ENCODE measurements at regions not wholly inside any gene's neighbourhood (a gene's known extent, or its start where the extent isn't known, plus 50 kb on each side); places are given as distances from the start of the nearest gene placed in this dataset.
"Not testable (repeated sequence)": the region's sequence is repeated elsewhere in the genome, so short reads cannot be mapped to it uniquely, and the experiment has no call there.

- DNase-seq (ENCODE audit: low spot score), result not testable (repeated sequence)
These were observed 53.1 kb downstream of the HSFY1 start for GRCh38 chrY:18599606-18600005.

- DNase-seq (ENCODE audit: low spot score), result not testable (repeated sequence)
These were observed 54.8 kb downstream of the HSFY1 start for GRCh38 chrY:18601287-18601686.

GRCh38 chrY:18606251-18606650 lies 59.7 kb downstream of the HSFY1 start:
- DNase-seq (ENCODE audit: low spot score), result not testable (repeated sequence)

GRCh38 chrY:18608205-18608604 lies 61.7 kb downstream of the HSFY1 start:
- not testable (repeated sequence) for DNase-seq (ENCODE audit: low spot score)

GRCh38 chrY:18615809-18616208 lies 69.3 kb downstream of the HSFY1 start:
- DNase-seq (ENCODE audit: low spot score), result not testable (repeated sequence)

GRCh38 chrY:18629805-18630516 lies 83.4 kb downstream of the HSFY1 start:
- not testable (repeated sequence) for DNase-seq (ENCODE audit: low spot score)

GRCh38 chrY:18630571-18630970 lies 84.1 kb downstream of the HSFY1 start:
- not testable (repeated sequence) for DNase-seq (ENCODE audit: low spot score)

- not testable (repeated sequence) for DNase-seq (ENCODE audit: low spot score)
These were observed 85.1 kb downstream of the HSFY1 start for GRCh38 chrY:18631610-18632009.

GRCh38 chrY:18650746-18651145 lies 104.2 kb downstream of the HSFY1 start:
- no peak for DNase-seq (ENCODE audit: low spot score)

- no peak for DNase-seq (ENCODE audit: low spot score)
These were observed 109.0 kb downstream of the HSFY2 start for GRCh38 chrY:18664559-18664958.

GRCh38 chrY:18669790-18670189 lies 103.7 kb downstream of the HSFY2 start:
- DNase-seq (ENCODE audit: low spot score), result peak; percentile 29

- no peak for DNase-seq (ENCODE audit: low spot score)
These were observed 101.6 kb downstream of the HSFY2 start for GRCh38 chrY:18671970-18672369.

- DNase-seq (ENCODE audit: low spot score), result not testable (repeated sequence)
These were observed 87.5 kb downstream of the HSFY2 start for GRCh38 chrY:18686027-18686426.

- not testable (repeated sequence) for DNase-seq (ENCODE audit: low spot score)
These were observed 85.2 kb downstream of the HSFY2 start for GRCh38 chrY:18688362-18688761.

- not testable (repeated sequence) for DNase-seq (ENCODE audit: low spot score)
These were observed 84.1 kb downstream of the HSFY2 start for GRCh38 chrY:18689420-18689819.

GRCh38 chrY:18689890-18690593 lies 83.5 kb downstream of the HSFY2 start:
- not testable (repeated sequence) for DNase-seq (ENCODE audit: low spot score)

- DNase-seq (ENCODE audit: low spot score), result not testable (repeated sequence)
These were observed 76.7 kb downstream of the HSFY2 start for GRCh38 chrY:18696788-18697187.

GRCh38 chrY:18704198-18704597 lies 69.3 kb downstream of the HSFY2 start:
- not testable (repeated sequence) for DNase-seq (ENCODE audit: low spot score)

GRCh38 chrY:18711785-18712184 lies 61.8 kb downstream of the HSFY2 start:
- DNase-seq (ENCODE audit: low spot score), result not testable (repeated sequence)

GRCh38 chrY:18713760-18714159 lies 59.8 kb downstream of the HSFY2 start:
- DNase-seq (ENCODE audit: low spot score), result not testable (repeated sequence)

- not testable (repeated sequence) for DNase-seq (ENCODE audit: low spot score)
These were observed 54.8 kb downstream of the HSFY2 start for GRCh38 chrY:18718714-18719113.

- DNase-seq (ENCODE audit: low spot score), result not testable (repeated sequence)
These were observed 53.1 kb downstream of the HSFY2 start for GRCh38 chrY:18720395-18720794.

All from AG20443 (cell line).